ENCODE measurements at regions not wholly inside any gene's neighbourhood (a gene's known extent, or its start where the extent isn't known, plus 50 kb on each side); places are given as distances from the start of the nearest gene placed in this dataset.

DNA sequence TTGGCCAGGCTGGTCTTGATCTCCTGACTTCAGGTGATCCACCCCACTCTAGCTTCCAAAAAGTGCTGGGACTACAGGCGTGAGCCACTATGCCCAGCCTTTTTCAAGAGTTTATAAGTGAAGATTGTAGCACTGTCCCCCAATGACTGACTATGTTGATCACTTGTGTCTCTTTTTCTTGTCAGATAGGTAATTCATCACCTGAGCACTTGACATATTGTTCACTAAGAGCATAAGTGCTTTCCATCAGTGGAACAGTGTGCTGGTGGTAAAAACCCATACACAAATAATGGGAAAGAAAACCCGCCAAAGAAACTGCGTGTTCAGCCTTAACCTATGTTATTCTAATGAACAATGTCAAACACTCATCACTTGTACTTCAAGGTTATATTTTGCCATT lies 414.4 kb upstream of the CDH7 start:
- Histone ChIP-seq H3K27me3 (ENCODE audit: control insufficient read depth, insufficient read depth, low read length) (no peaks in the 10 kb centered on the region), H3K9ac (ENCODE audit: low read length) (no peak overlapping the region), H3K36me3 (ENCODE audit: control insufficient read depth, insufficient read depth, low read length) (no peaks in the 10 kb centered on the region), H3K4me1 (ENCODE audit: control insufficient read depth, insufficient read depth, low read length) (no peaks in the 10 kb centered on the region), H3K27ac (ENCODE audit: low read depth, low read length) (no peak overlapping the region), H3K4me3 (ENCODE audit: low read length) (no peak overlapping the region)

DNA sequence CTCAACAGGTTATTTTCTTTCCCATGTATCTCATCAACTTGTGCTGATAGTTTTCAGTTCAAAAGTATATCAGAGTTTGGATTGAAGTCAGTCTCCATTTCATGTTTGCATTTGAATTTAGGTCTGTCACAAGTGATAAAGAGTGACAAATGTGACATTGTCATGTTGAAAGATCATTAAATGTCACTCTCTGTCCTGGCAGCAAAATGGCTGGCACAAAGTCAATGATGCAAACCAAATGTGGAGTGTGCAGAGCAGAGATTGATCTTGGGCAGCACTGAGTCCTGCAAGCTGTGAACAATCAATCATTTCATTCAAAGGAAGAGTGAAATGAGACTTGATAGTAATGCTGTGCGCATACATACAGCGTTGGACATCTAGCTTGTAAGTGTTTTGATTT lies 421.8 kb upstream of the CDH7 start:
- no peaks in the 10 kb centered on the region for H3K36me3 ChIP-seq (ENCODE audit: control insufficient read depth, insufficient read depth, low read length)
- H3K27ac ChIP-seq (ENCODE audit: low read depth, low read length) = no peak overlapping the region
- no peak overlapping the region for H3K4me3 ChIP-seq (ENCODE audit: low read length)
- no peaks in the 10 kb centered on the region for H3K4me1 ChIP-seq (ENCODE audit: control insufficient read depth, insufficient read depth, low read length)
- H3K9ac ChIP-seq (ENCODE audit: low read length) = no peak overlapping the region
- H3K27me3 ChIP-seq (ENCODE audit: control insufficient read depth, insufficient read depth, low read length) = no peaks in the 10 kb centered on the region

DNA sequence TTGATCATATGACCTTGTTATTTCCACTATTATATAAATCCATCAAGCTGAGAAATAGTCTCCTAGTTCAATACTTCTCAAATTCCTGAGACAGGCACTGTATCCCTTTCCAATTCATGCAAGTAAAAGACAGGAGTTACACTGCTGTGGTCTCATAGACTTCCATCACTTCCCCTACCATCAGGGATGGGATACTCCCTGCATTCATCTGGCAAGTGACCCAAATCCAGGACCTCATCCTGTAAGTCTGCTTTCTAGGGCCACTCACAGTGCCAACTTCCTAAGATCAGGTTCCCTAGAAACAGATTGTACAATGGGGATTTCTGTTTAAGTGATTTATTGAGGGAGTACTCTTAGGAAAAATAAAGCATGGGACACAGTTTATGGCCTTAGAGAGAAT lies 424.0 kb upstream of the CDH7 start:
- Histone ChIP-seq H3K27ac (ENCODE audit: low read depth, low read length) (no peak overlapping the region), H3K27me3 (ENCODE audit: control insufficient read depth, insufficient read depth, low read length) (no peaks in the 10 kb centered on the region), H3K4me1 (ENCODE audit: control insufficient read depth, insufficient read depth, low read length) (no peaks in the 10 kb centered on the region), H3K36me3 (ENCODE audit: control insufficient read depth, insufficient read depth, low read length) (no peaks in the 10 kb centered on the region), H3K4me3 (ENCODE audit: low read length) (no peak overlapping the region), H3K9ac (ENCODE audit: low read length) (no peak overlapping the region)

DNA sequence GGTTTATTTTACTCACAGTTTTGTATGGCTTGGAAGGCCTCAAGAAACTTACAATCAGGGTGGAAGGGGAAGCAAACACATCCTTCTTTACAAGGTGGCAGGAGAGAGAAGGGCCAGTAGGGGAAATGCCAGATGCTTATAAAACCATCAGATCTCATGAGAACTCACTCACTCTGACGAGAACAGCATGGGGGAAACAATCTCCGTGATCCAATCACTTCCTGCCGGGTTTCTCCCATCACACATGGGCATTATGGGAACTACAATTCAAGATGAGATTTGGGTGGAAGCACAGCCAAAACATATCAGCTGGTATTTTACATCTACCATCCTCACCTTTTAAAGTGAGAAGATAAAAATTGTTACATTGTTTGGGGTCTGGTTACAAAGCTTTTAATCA lies 427.9 kb upstream of the CDH7 start:
- H3K9ac ChIP-seq (ENCODE audit: low read length) = no peak overlapping the region
- no peak overlapping the region for H3K4me3 ChIP-seq (ENCODE audit: low read length)
- no peaks in the 10 kb centered on the region for H3K4me1 ChIP-seq (ENCODE audit: control insufficient read depth, insufficient read depth, low read length)
- no peak overlapping the region for H3K27ac ChIP-seq (ENCODE audit: low read depth, low read length)
- no peaks in the 10 kb centered on the region for H3K27me3 ChIP-seq (ENCODE audit: control insufficient read depth, insufficient read depth, low read length)
- no peaks in the 10 kb centered on the region for H3K36me3 ChIP-seq (ENCODE audit: control insufficient read depth, insufficient read depth, low read length)

DNA sequence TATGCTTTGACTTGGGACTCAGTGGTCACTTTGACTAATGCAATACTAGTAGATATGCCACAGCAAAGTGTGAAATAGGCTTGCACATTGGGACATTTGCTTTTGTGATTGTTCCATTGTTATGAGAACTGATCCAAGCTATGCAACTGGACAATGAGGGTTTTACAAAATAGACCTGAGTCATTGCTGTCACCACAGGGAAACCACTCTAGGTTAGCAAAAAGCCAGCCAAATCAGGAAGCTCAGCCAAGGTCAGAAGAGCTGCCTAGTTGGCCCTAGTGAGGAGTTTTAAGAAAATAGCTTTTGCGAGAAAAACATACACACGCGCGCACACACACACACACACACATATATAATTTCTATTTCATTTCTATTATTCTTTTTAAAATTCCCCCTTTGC lies 452.4 kb upstream of the CDH7 start:
- Histone ChIP-seq H3K4me3 (ENCODE audit: low read length) (no peak overlapping the region), H3K36me3 (ENCODE audit: control insufficient read depth, insufficient read depth, low read length) (no peaks in the 10 kb centered on the region), H3K27ac (ENCODE audit: low read depth, low read length) (no peak overlapping the region), H3K4me1 (ENCODE audit: control insufficient read depth, insufficient read depth, low read length) (no peaks in the 10 kb centered on the region), H3K27me3 (ENCODE audit: control insufficient read depth, insufficient read depth, low read length) (no peaks in the 10 kb centered on the region), H3K9ac (ENCODE audit: low read length) (no peak overlapping the region)

DNA sequence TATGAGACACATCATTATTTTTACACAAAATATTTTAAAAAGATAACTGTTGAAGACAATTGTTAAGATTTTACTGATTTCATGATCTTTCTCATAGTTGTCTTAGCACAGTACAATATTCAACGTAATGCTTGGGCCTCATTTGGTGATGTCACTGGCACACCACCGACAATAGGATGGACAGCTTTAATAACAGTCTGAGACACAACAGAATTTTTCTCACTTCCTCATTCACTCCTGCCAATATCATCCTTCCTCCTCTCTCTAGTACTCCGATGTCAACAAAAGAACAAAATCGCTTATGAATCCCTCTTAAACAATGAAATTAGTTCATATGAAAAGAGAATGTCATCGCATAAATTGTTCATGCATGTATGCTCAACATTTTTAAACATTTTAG lies 461.9 kb upstream of the CDH7 start:
- Histone ChIP-seq H3K9ac (ENCODE audit: low read length) (no peak overlapping the region), H3K27me3 (ENCODE audit: control insufficient read depth, insufficient read depth, low read length) (no peaks in the 10 kb centered on the region)

DNA sequence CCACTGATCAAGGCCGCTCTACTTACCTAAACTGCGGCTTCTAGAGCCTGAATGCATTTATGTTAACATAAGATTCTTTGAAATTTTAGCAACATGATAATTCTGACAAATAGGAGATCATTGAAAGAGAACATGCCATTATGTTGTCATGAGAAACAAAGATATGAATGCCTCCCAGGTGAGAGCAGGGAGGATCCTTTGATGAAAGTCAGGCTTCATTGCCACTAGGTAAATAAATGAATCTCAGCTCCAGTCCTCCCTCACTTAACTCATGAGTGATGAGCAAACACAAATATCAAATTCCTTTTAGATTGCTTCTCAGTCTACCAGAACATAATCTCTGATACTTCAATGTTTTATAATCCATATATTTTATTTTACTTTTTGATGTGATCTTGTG lies 463.2 kb upstream of the CDH7 start:
- Histone ChIP-seq H3K4me3 (ENCODE audit: low read length) (no peak overlapping the region), H3K27ac (ENCODE audit: low read depth, low read length) (no peak overlapping the region), H3K9ac (ENCODE audit: low read length) (no peak overlapping the region), H3K36me3 (ENCODE audit: control insufficient read depth, insufficient read depth, low read length) (no peaks in the 10 kb centered on the region), H3K27me3 (ENCODE audit: control insufficient read depth, insufficient read depth, low read length) (no peaks in the 10 kb centered on the region), H3K4me1 (ENCODE audit: control insufficient read depth, insufficient read depth, low read length) (no peaks in the 10 kb centered on the region)

More for the DNA sequence above, 461.9 kb upstream of the CDH7 start:
- H3K36me3 ChIP-seq (ENCODE audit: control insufficient read depth, insufficient read depth, low read length) = no peaks in the 10 kb centered on the region
- H3K27ac ChIP-seq (ENCODE audit: low read depth, low read length) = no peak overlapping the region
- no peaks in the 10 kb centered on the region for H3K4me1 ChIP-seq (ENCODE audit: control insufficient read depth, insufficient read depth, low read length)
- no peak overlapping the region for H3K4me3 ChIP-seq (ENCODE audit: low read length)

DNA sequence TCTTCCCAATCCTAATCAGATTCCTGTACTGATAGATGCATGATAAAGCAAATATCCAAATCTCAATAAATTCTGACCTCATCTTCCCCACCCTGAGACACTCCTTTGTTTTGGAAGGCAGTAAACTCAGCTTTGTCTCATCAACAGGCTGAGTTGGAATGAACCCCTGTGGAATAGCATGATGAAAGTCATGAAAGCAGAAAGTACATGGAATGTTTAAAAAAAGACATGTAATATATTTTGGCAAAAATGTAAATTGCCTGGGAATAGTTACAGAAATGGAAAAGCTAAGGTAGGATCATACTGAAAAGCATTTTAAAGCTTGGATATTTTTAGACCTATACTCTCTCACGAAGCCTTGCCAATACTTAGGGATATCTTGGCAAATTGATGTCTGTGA lies 468.7 kb upstream of the CDH7 start:
- Histone ChIP-seq H3K27me3 (ENCODE audit: control insufficient read depth, insufficient read depth, low read length) (no peaks in the 10 kb centered on the region), H3K4me3 (ENCODE audit: low read length) (no peak overlapping the region), H3K9ac (ENCODE audit: low read length) (no peak overlapping the region), H3K27ac (ENCODE audit: low read depth, low read length) (no peak overlapping the region), H3K4me1 (ENCODE audit: control insufficient read depth, insufficient read depth, low read length) (no peaks in the 10 kb centered on the region), H3K36me3 (ENCODE audit: control insufficient read depth, insufficient read depth, low read length) (no peaks in the 10 kb centered on the region)

DNA sequence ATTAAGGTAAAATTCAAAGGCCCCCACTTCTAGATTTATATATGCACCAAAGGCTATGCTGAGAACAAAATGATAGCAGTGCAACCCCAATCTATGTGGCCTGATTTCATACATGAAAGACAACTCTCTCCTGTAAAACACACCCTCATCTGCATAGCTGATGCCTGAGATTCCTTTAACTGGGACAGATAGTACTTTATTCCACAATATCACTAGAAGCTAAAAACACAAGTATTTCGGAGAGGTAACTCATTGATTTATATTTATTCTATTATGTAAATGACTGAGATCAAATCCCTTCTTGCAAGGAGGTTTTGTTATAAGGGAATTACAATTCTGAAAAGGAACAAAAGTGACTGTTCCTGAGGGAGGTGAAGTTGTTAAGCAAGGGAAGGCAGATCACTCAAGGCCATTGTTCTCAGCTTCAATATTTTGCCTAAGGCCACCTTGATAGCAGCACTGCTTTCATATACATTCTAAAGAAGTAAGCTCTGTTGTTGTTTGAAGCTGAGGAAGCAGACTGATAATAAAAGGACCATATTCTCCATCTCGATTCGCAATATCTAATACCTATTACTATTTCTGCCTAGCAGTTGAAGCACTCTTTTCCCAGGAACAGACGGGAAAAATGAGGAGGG lies 471.0 kb upstream of the CDH7 start:
- H3K36me3 ChIP-seq (ENCODE audit: control insufficient read depth, insufficient read depth, low read length) = no peaks in the 10 kb centered on the region
- H3K9ac ChIP-seq (ENCODE audit: low read length) = no peak overlapping the region
- no peak overlapping the region for H3K27ac ChIP-seq (ENCODE audit: low read depth, low read length)
- H3K4me1 ChIP-seq (ENCODE audit: control insufficient read depth, insufficient read depth, low read length) = no peaks in the 10 kb centered on the region
- no peak overlapping the region for H3K4me3 ChIP-seq (ENCODE audit: low read length)
- H3K27me3 ChIP-seq (ENCODE audit: control insufficient read depth, insufficient read depth, low read length) = no peaks in the 10 kb centered on the region

DNA sequence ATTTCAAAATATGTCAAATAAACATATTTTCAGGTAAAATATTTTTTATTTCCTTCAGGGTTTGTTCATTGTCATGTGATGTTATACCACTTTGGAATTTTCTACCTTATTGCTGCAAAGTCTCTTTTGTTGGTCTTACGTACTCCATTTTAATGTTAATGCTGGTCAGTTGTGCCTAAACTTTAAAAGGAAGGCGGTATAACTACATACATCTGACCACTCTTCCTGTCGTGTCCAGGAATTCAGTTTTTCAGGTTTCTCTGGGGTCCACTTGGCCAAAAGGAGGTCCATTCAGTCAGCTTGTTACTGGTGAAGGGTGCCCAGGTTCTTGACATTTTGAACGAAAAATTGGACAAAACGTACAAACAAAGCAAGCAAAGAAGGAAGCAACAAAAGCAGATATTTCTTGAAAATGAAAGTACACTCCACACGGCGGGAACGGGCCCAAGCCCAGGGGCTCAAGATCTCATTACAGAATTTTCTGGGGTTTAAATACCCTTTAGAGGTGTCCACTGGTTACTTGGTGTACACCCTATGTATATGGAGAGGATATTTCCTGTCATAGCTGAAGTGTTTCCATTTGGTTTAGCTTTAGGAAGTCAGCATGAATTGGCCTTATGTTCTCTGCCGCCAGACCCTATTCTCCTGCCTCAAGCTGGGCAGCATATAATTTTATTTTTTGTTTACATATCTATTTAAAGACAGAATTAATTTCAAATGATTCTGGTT lies 471.7 kb upstream of the CDH7 start:
- no peak overlapping the region for H3K27ac ChIP-seq (ENCODE audit: low read depth, low read length)
- no peak overlapping the region for H3K4me3 ChIP-seq (ENCODE audit: low read length)
- no peak overlapping the region for H3K9ac ChIP-seq (ENCODE audit: low read length)
- H3K27me3 ChIP-seq (ENCODE audit: control insufficient read depth, insufficient read depth, low read length) = no peaks in the 10 kb centered on the region
- H3K4me1 ChIP-seq (ENCODE audit: control insufficient read depth, insufficient read depth, low read length) = no peaks in the 10 kb centered on the region
- no peaks in the 10 kb centered on the region for H3K36me3 ChIP-seq (ENCODE audit: control insufficient read depth, insufficient read depth, low read length)

DNA sequence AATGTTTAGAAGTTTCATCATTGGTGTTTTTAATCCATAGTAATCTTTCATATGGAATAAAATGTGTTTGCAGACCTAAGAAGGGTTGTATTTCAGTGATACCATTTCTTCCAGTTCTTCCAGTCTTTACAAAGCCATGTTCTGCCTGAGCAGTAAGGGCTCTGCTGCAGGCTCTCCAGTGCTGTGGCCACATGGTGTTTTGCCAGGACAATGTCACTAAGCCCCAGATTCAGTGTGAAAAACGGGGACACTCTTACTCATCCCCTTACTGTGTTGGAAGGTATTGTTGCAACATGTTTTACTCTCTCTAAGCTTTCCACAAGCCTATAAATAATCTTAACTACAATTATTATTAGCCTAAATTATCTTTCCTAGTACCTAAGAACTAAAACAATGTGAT lies 481.4 kb upstream of the CDH7 start:
- Histone ChIP-seq H3K36me3 (ENCODE audit: control insufficient read depth, insufficient read depth, low read length) (no peaks in the 10 kb centered on the region), H3K9ac (ENCODE audit: low read length) (no peak overlapping the region), H3K27me3 (ENCODE audit: control insufficient read depth, insufficient read depth, low read length) (no peaks in the 10 kb centered on the region), H3K4me1 (ENCODE audit: control insufficient read depth, insufficient read depth, low read length) (no peaks in the 10 kb centered on the region), H3K27ac (ENCODE audit: low read depth, low read length) (no peak overlapping the region), H3K4me3 (ENCODE audit: low read length) (no peak overlapping the region)

DNA sequence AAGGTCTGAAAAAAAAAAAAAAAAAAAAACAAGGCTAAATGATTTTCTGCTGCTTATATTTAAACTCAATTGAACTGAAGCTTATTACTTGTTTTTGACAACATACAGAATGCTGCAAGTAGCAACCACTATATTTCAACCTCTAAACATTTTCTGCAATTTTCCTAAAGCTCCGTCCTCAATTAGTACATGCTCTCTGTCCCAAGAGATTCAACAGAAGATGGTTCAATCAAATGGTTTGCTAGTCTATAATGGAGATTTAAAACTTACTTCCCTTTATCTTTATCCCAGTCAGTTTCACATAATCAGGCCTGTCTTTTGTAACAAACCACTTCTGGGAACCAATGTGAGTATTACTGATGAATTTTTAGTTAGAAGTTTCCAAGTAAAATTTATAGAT lies 485.1 kb upstream of the CDH7 start:
- Histone ChIP-seq H3K27me3 (ENCODE audit: control insufficient read depth, insufficient read depth, low read length) (no peaks in the 10 kb centered on the region), H3K27ac (ENCODE audit: low read depth, low read length) (no peak overlapping the region), H3K9ac (ENCODE audit: low read length) (no peak overlapping the region), H3K4me1 (ENCODE audit: control insufficient read depth, insufficient read depth, low read length) (no peaks in the 10 kb centered on the region), H3K4me3 (ENCODE audit: low read length) (no peak overlapping the region), H3K36me3 (ENCODE audit: control insufficient read depth, insufficient read depth, low read length) (no peaks in the 10 kb centered on the region)

DNA sequence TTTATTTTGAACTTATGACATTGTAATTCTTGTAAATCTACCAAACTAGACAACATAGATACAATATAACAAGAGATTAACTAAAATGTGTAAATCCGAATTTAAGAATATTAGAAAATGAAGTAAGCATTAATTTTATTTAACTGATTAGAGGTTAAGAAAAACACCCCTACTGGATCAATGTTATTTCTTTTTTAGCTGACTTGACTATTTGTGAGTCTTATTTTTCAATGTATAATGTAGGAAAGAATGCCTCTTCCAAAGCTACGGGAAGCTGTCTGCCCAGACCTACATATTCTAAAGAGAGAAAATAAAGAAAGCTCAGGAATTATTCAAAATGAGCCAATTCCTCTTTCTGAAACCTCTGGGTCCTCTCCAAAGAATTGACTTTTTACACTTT lies 490.8 kb upstream of the CDH7 start:
- Histone ChIP-seq H3K4me1 (ENCODE audit: control insufficient read depth, insufficient read depth, low read length) (no peaks in the 10 kb centered on the region), H3K9ac (ENCODE audit: low read length) (no peak overlapping the region), H3K4me3 (ENCODE audit: low read length) (no peak overlapping the region), H3K36me3 (ENCODE audit: control insufficient read depth, insufficient read depth, low read length) (no peaks in the 10 kb centered on the region), H3K27ac (ENCODE audit: low read depth, low read length) (no peak overlapping the region), H3K27me3 (ENCODE audit: control insufficient read depth, insufficient read depth, low read length) (no peaks in the 10 kb centered on the region)
